GM23338 (cell line): ENCODE measurements at regions not wholly inside any gene's neighbourhood (a gene's known extent, or its start where the extent isn't known, plus 50 kb on each side); places are given as distances from the start of the nearest gene placed in this dataset.

Experiments used
- ATAC-seq: fragments of 200-7000 bp; cut with Tn5 transposase; 3 replicates; pipeline ENCODE4 v1.9.1; 2020
- DNase-seq: peaks from one replicate; pipeline ENCODE4 v3.0.0-alpha.2; 2015; ENCODE audit warnings: low spot score
- H2AFZ ChIP-seq: fragments of 200-600 bp; sonication (generic); 2 replicates; pipeline ENCODE4 v1.8.0; 2016; ENCODE audit warnings: antibody characterized with exemption, mild to moderate bottlenecking, moderate library complexity
- H3F3A ChIP-seq: fragments of 200-600 bp; sonication (generic); replicated peaks from 2 replicates; pipeline ENCODE4 v1.8.0; 2017; ENCODE audit warnings: antibody characterized with exemption, mixed run types, low read depth
- H3K27ac ChIP-seq: fragments of 200-600 bp; sonication (generic); 2 replicates; pipeline ENCODE4 v1.6.1; 2016; ENCODE audit warnings: low read depth
- H3K27me3 ChIP-seq: fragments of 200-600 bp; sonication (generic); 2 replicates; pipeline ENCODE4 v1.8.0; 2016; ENCODE audit warnings: mild to moderate bottlenecking, mixed run types, moderate library complexity; ENCODE audit not compliant: insufficient read depth
- H3K36me3 ChIP-seq: fragments of 200-600 bp; sonication (generic); 2 replicates; pipeline ENCODE4 v1.8.0; 2016; ENCODE audit warnings: mild to moderate bottlenecking; ENCODE audit not compliant: insufficient read depth
- H3K4me1 ChIP-seq: fragments of 200-600 bp; sonication (generic); 2 replicates; pipeline ENCODE4 v1.8.0; 2016; ENCODE audit warnings: mild to moderate bottlenecking, moderate library complexity; ENCODE audit not compliant: insufficient read depth
- H3K4me2 ChIP-seq: fragments of 200-600 bp; sonication (generic); 2 replicates; pipeline ENCODE4 v1.7.1; 2017; ENCODE audit warnings: mixed run types
- H3K4me3 ChIP-seq: fragments of 200-600 bp; sonication (generic); 2 replicates; pipeline ENCODE4 v1.6.1; 2016; ENCODE audit warnings: mixed run types
- H3K79me2 ChIP-seq: fragments of 200-600 bp; sonication (generic); replicated peaks from 2 replicates; pipeline ENCODE4 v1.8.0; 2017; ENCODE audit warnings: mild to moderate bottlenecking; ENCODE audit not compliant: insufficient read depth
- H3K9me2 ChIP-seq: fragments of 200-600 bp; sonication (generic); 2 replicates; pipeline ENCODE4 v1.8.0; 2017; ENCODE audit not compliant: insufficient read depth
- H4K20me1 ChIP-seq: fragments of 200-600 bp; sonication (generic); replicated peaks from 2 replicates; pipeline ENCODE4 v1.8.0; 2017; ENCODE audit warnings: mild to moderate bottlenecking; ENCODE audit not compliant: insufficient read depth
- H3K27ac Mint-ChIP-seq: 2 replicates; pipeline ENCODE4 v1.8.0; 2020; ENCODE audit warnings: inconsistent platforms, mild to moderate bottlenecking, moderate library complexity, mixed read lengths
- H3K27me3 Mint-ChIP-seq: 3 replicates; pipeline ENCODE4 v1.8.0; 2022; ENCODE audit warnings: low read depth, mild to moderate bottlenecking, moderate library complexity, mixed read lengths, inconsistent platforms; ENCODE audit not compliant: insufficient read depth, poor library complexity
- H3K36me3 Mint-ChIP-seq: 3 replicates; pipeline ENCODE4 v1.8.0; 2021; ENCODE audit warnings: low read depth, mild to moderate bottlenecking, inconsistent platforms, moderate library complexity, mixed read lengths
- H3K4me1 Mint-ChIP-seq: 3 replicates; pipeline ENCODE4 v1.8.0; 2020; ENCODE audit warnings: mild to moderate bottlenecking, inconsistent platforms, mixed read lengths
- H3K4me3 Mint-ChIP-seq: 3 replicates; pipeline ENCODE4 v1.8.0; 2021; ENCODE audit warnings: moderate library complexity, mild to moderate bottlenecking, inconsistent platforms, mixed read lengths
- H3K9me3 Mint-ChIP-seq: 3 replicates; pipeline ENCODE4 v1.8.0; 2020; ENCODE audit warnings: moderate library complexity, mild to moderate bottlenecking, inconsistent platforms, mixed read lengths
- CREB1 ChIP-seq: fragments of 250-450 bp; sonication (Bioruptor Pico); IDR thresholded peaks from 2 replicates; pipeline ENCODE4 v1.5.0; 2020; ENCODE audit warnings: low read depth, mild to moderate bottlenecking, moderate library complexity
- EZH2 ChIP-seq: fragments of 200-600 bp; sonication (generic); IDR thresholded peaks from one replicate; pipeline ENCODE4 v1.8.0; 2017; ENCODE audit warnings: antibody characterized with exemption, mild to moderate bottlenecking, low read depth; ENCODE audit not compliant: unreplicated experiment
- EZH2phosphoT487 ChIP-seq: fragments of 200-600 bp; sonication (generic); IDR thresholded peaks from one replicate; pipeline ENCODE4 v1.8.1; 2018; ENCODE audit warnings: antibody characterized with exemption; ENCODE audit not compliant: unreplicated experiment
- JUNB ChIP-seq: IDR thresholded peaks from one replicate; pipeline ENCODE4 v1.6.1; 2016; ENCODE audit warnings: antibody characterized with exemption; ENCODE audit not compliant: unreplicated experiment
- NANOG ChIP-seq: IDR thresholded peaks from 2 replicates; pipeline ENCODE4 v1.6.1; 2016; ENCODE audit warnings: antibody characterized with exemption, borderline replicate concordance
- POLR2AphosphoS5 ChIP-seq: IDR thresholded peaks from 2 replicates; pipeline ENCODE4 v1.6.1; 2016; ENCODE audit warnings: antibody characterized with exemption, low read depth
- STAT1 ChIP-seq: IDR thresholded peaks from one replicate; pipeline ENCODE4 v1.6.1; 2016; ENCODE audit warnings: antibody characterized with exemption; ENCODE audit not compliant: unreplicated experiment
- ZNF114 ChIP-seq: fragments of 250-450 bp; sonication (Bioruptor Pico); IDR thresholded peaks from 2 replicates; pipeline ENCODE4 v1.5.0; 2020; ENCODE audit warnings: mild to moderate bottlenecking, moderate library complexity
- ZNF331 ChIP-seq: fragments of 250-450 bp; sonication (Bioruptor Pico); IDR thresholded peaks from 2 replicates; pipeline ENCODE4 v1.5.0; 2020; ENCODE audit warnings: low read depth, mild to moderate bottlenecking, moderate library complexity
- TF ChIP-seq, protein P1 (sequence below): fragments of 250-450 bp; sonication (Bioruptor Pico); IDR thresholded peaks from 2 replicates; pipeline ENCODE4 v1.5.0; 2020; ENCODE audit warnings: mild to moderate bottlenecking, moderate library complexity
- TF ChIP-seq, protein P2 (sequence below), 2 experiments: fragments of 200-600 bp in 1 of 2; sonication (generic) in 1 of 2; conservative IDR thresholded peaks; 2 replicates each; pipeline versions ENCODE4 v1.5.1 to v1.6.1; 2016 to 2017; ENCODE audit warnings: antibody characterized with exemption in 2 of 2, low read depth in 2 of 2, mild to moderate bottlenecking in 2 of 2, moderate library complexity in 1 of 2
- TF ChIP-seq, protein P3 (sequence below): IDR thresholded peaks from one replicate; pipeline ENCODE4 v1.6.1; 2018; ENCODE audit warnings: antibody characterized with exemption; ENCODE audit not compliant: unreplicated experiment

DNA sequence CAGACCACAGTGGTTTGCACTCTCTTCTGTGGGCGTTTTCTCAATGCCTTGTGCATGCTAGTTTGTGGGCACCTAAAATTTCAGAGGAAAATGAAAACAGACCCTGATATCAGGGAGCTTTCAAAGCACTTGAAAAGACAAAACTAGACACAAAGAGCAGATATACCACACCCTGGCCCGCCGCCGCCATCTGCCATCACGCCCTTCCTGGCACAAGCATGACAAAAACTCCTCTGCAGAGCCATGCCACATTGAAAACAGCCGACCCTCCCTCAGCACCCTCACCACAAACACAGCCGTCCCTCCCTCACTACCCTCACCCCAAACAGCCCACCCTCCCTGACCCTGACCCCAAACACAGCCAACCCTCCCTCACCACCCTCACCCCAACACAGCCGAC is 84.8 kb upstream of the RAB6C start:
- H3K4me1 ChIP-seq, result no peaks in the 10 kb centered on the region
- no peak overlapping the region for H3K4me3 ChIP-seq
- no peak overlapping the region for H3K4me3 Mint-ChIP-seq
- H3K36me3 Mint-ChIP-seq, result no peaks in the 10 kb centered on the region
- no peaks in the 10 kb centered on the region for H3F3A ChIP-seq
- H3K27ac ChIP-seq, result no peak overlapping the region
- H3K27ac Mint-ChIP-seq, result no peak overlapping the region
- no peaks in the 10 kb centered on the region; the same call in none of the 2 replicates for H3K9me2 ChIP-seq
- no peak for ATAC-seq
- DNase-seq, result no peak
- no peaks in the 10 kb centered on the region for H3K36me3 ChIP-seq
- peaks cover 2% of the 10 kb centered on the region for H3K27me3 Mint-ChIP-seq
- H3K4me1 Mint-ChIP-seq, result peaks cover 4% of the 10 kb centered on the region; the same call in 1 of the 3 replicates
- TF ChIP-seq CREB1 (no peak), ZNF331 (CRISPR knock-in tag) (no peak), EZH2phosphoT487 (no peak), JUNB (no peak)
- TF ChIP-seq, protein P1, sequence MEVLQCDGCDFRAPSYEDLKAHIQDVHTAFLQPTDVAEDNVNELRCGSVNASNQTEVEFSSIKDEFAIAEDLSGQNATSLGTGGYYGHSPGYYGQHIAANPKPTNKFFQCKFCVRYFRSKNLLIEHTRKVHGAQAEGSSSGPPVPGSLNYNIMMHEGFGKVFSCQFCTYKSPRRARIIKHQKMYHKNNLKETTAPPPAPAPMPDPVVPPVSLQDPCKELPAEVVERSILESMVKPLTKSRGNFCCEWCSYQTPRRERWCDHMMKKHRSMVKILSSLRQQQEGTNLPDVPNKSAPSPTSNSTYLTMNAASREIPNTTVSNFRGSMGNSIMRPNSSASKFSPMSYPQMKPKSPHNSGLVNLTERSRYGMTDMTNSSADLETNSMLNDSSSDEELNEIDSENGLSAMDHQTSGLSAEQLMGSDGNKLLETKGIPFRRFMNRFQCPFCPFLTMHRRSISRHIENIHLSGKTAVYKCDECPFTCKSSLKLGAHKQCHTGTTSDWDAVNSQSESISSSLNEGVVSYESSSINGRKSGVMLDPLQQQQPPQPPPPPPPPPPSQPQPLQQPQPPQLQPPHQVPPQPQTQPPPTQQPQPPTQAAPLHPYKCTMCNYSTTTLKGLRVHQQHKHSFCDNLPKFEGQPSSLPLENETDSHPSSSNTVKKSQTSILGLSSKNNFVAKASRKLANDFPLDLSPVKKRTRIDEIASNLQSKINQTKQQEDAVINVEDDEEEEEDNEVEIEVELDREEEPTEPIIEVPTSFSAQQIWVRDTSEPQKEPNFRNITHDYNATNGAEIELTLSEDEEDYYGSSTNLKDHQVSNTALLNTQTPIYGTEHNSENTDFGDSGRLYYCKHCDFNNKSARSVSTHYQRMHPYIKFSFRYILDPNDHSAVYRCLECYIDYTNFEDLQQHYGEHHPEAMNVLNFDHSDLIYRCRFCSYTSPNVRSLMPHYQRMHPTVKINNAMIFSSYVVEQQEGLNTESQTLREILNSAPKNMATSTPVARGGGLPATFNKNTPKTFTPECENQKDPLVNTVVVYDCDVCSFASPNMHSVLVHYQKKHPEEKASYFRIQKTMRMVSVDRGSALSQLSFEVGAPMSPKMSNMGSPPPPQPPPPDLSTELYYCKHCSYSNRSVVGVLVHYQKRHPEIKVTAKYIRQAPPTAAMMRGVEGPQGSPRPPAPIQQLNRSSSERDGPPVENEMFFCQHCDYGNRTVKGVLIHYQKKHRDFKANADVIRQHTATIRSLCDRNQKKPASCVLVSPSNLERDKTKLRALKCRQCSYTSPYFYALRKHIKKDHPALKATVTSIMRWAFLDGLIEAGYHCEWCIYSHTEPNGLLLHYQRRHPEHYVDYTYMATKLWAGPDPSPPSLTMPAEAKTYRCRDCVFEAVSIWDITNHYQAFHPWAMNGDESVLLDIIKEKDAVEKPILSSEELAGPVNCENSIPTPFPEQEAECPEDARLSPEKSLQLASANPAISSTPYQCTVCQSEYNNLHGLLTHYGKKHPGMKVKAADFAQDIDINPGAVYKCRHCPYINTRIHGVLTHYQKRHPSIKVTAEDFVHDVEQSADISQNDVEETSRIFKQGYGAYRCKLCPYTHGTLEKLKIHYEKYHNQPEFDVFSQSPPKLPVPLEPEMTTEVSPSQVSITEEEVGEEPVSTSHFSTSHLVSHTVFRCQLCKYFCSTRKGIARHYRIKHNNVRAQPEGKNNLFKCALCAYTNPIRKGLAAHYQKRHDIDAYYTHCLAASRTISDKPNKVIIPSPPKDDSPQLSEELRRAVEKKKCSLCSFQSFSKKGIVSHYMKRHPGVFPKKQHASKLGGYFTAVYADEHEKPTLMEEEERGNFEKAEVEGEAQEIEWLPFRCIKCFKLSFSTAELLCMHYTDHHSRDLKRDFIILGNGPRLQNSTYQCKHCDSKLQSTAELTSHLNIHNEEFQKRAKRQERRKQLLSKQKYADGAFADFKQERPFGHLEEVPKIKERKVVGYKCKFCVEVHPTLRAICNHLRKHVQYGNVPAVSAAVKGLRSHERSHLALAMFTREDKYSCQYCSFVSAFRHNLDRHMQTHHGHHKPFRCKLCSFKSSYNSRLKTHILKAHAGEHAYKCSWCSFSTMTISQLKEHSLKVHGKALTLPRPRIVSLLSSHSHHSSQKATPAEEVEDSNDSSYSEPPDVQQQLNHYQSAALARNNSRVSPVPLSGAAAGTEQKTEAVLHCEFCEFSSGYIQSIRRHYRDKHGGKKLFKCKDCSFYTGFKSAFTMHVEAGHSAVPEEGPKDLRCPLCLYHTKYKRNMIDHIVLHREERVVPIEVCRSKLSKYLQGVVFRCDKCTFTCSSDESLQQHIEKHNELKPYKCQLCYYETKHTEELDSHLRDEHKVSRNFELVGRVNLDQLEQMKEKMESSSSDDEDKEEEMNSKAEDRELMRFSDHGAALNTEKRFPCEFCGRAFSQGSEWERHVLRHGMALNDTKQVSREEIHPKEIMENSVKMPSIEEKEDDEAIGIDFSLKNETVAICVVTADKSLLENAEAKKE (CRISPR knock-in tag), result no peak
- H3K79me2 ChIP-seq, result no peaks in the 10 kb centered on the region
- peaks cover 3% of the 10 kb centered on the region; the same call in 1 of the 3 replicates for H3K9me3 Mint-ChIP-seq
- H3K4me2 ChIP-seq, result no peak overlapping the region
- H2AFZ ChIP-seq, result no peak overlapping the region
- H4K20me1 ChIP-seq, result no peaks in the 10 kb centered on the region
- no peaks in the 10 kb centered on the region for H3K27me3 ChIP-seq

DNA sequence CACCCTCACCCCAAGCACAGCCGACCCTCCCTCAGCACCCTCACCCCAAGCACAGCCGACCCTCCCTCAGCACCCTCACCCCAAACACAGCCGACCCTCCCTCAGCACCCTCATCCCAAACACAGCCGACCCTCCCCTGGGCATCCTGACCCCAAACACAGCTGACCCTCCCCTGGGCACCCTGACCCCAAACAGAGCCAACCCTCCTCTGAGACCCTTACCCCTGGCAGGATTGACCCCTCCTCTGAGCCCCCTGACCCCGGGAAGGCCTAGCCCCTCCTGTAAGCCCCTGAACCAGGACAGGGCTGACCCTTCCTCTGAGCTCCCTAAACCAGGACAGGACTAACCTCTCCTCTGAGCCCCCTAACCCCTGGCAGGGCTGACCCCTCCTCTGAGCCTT is 84.4 kb upstream of the RAB6C start:
- DNase-seq, result no peak
- Mint-ChIP-seq H3K27ac (no peak overlapping the region), H3K27me3 (peaks cover 2% of the 10 kb centered on the region), H3K36me3 (no peaks in the 10 kb centered on the region), H3K9me3 (peaks cover 7% of the 10 kb centered on the region), H3K4me1 (peaks cover 4% of the 10 kb centered on the region; the same call in 1 of the 3 replicates), H3K4me3 (no peak overlapping the region)
- no peak for ATAC-seq
- H3K36me3 ChIP-seq, result no peaks in the 10 kb centered on the region
- no peaks in the 10 kb centered on the region for H3F3A ChIP-seq
- no peak overlapping the region for H3K4me3 ChIP-seq
- no peaks in the 10 kb centered on the region for H3K27me3 ChIP-seq
- no peak overlapping the region for H3K4me2 ChIP-seq
- H4K20me1 ChIP-seq, result no peaks in the 10 kb centered on the region
- no peaks in the 10 kb centered on the region for H3K79me2 ChIP-seq
- H3K9me2 ChIP-seq, result no peaks in the 10 kb centered on the region; the same call in none of the 2 replicates
- H2AFZ ChIP-seq, result no peak overlapping the region
- no peak overlapping the region for H3K27ac ChIP-seq
- H3K4me1 ChIP-seq, result no peaks in the 10 kb centered on the region
- no peak for TF ChIP-seq EZH2
- no peak for TF ChIP-seq JUNB
- no peak for TF ChIP-seq POLR2AphosphoS5
- TF ChIP-seq, protein P2, sequence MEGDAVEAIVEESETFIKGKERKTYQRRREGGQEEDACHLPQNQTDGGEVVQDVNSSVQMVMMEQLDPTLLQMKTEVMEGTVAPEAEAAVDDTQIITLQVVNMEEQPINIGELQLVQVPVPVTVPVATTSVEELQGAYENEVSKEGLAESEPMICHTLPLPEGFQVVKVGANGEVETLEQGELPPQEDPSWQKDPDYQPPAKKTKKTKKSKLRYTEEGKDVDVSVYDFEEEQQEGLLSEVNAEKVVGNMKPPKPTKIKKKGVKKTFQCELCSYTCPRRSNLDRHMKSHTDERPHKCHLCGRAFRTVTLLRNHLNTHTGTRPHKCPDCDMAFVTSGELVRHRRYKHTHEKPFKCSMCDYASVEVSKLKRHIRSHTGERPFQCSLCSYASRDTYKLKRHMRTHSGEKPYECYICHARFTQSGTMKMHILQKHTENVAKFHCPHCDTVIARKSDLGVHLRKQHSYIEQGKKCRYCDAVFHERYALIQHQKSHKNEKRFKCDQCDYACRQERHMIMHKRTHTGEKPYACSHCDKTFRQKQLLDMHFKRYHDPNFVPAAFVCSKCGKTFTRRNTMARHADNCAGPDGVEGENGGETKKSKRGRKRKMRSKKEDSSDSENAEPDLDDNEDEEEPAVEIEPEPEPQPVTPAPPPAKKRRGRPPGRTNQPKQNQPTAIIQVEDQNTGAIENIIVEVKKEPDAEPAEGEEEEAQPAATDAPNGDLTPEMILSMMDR (conservative IDR thresholded peaks at IDR 0.05; ENCODE audit: low read depth in 2 of 2), result no peak
- TF ChIP-seq, protein P3, sequence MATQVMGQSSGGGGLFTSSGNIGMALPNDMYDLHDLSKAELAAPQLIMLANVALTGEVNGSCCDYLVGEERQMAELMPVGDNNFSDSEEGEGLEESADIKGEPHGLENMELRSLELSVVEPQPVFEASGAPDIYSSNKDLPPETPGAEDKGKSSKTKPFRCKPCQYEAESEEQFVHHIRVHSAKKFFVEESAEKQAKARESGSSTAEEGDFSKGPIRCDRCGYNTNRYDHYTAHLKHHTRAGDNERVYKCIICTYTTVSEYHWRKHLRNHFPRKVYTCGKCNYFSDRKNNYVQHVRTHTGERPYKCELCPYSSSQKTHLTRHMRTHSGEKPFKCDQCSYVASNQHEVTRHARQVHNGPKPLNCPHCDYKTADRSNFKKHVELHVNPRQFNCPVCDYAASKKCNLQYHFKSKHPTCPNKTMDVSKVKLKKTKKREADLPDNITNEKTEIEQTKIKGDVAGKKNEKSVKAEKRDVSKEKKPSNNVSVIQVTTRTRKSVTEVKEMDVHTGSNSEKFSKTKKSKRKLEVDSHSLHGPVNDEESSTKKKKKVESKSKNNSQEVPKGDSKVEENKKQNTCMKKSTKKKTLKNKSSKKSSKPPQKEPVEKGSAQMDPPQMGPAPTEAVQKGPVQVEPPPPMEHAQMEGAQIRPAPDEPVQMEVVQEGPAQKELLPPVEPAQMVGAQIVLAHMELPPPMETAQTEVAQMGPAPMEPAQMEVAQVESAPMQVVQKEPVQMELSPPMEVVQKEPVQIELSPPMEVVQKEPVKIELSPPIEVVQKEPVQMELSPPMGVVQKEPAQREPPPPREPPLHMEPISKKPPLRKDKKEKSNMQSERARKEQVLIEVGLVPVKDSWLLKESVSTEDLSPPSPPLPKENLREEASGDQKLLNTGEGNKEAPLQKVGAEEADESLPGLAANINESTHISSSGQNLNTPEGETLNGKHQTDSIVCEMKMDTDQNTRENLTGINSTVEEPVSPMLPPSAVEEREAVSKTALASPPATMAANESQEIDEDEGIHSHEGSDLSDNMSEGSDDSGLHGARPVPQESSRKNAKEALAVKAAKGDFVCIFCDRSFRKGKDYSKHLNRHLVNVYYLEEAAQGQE, result no peak
- TF ChIP-seq STAT1, result no peak
- no peak for TF ChIP-seq ZNF114 (CRISPR knock-in tag)
- TF ChIP-seq NANOG, result no peak
- no peak for TF ChIP-seq EZH2phosphoT487
